Neural cell (in vitro differentiated cells): ENCODE measurements at regions not wholly inside any gene's neighbourhood (a gene's known extent, or its start where the extent isn't known, plus 50 kb on each side); places are given as distances from the start of the nearest gene placed in this dataset.

Source experiments
- H2AFZ ChIP-seq: fragments of 200-600, 300-800 bp; sonication (generic), shearing (Covaris generic); 2 replicates; pipeline ENCODE4 v1.6.0; 2014; ENCODE audit warnings: low read depth, mild to moderate bottlenecking, antibody characterized with exemption, low read length, moderate library complexity
- H3F3A ChIP-seq: fragments of 200-600 bp; shearing (Covaris generic); 2 replicates; pipeline ENCODE4 v1.6.1; 2016; ENCODE audit warnings: mild to moderate bottlenecking, moderate library complexity, mixed read lengths, antibody characterized with exemption, low read length; ENCODE audit not compliant: insufficient read depth, poor library complexity, severe bottlenecking
- H3K27ac ChIP-seq: fragments of 200-600, 300-800 bp; sonication (generic), shearing (Covaris generic); 2 replicates; pipeline ENCODE4 v1.5.1; 2014; ENCODE audit warnings: mild to moderate bottlenecking, low read length, moderate library complexity
- H3K27me3 ChIP-seq: fragments of 300-800, 200-600 bp; sonication (generic), shearing (Covaris generic); 2 replicates; pipeline ENCODE4 v1.6.0; 2014; ENCODE audit warnings: mild to moderate bottlenecking, low read depth, low read length, moderate library complexity; ENCODE audit not compliant: insufficient read depth
- H3K36me3 ChIP-seq: fragments of 300-800, 200-600 bp; sonication (generic), shearing (Covaris generic); 2 replicates; pipeline ENCODE4 v1.5.1; 2014; ENCODE audit warnings: mild to moderate bottlenecking, antibody characterized with exemption, low read length, moderate library complexity; ENCODE audit not compliant: insufficient read depth
- H3K4me2 ChIP-seq: fragments of 300-800, 200-600 bp; sonication (generic), shearing (Covaris generic); 2 replicates; pipeline ENCODE4 v1.6.0; 2014; ENCODE audit warnings: mild to moderate bottlenecking, low read length
- H3K4me3 ChIP-seq: fragments of 300-800, 200-600 bp; sonication (generic), shearing (Covaris generic); 2 replicates; pipeline ENCODE4 v1.5.1; 2014; ENCODE audit warnings: mild to moderate bottlenecking, low read length, moderate library complexity
- H3K79me2 ChIP-seq: fragments of 200-600 bp; shearing (Covaris generic); replicated peaks from 2 replicates; pipeline ENCODE4 v1.6.0; 2014; ENCODE audit warnings: mild to moderate bottlenecking, low read length, moderate library complexity; ENCODE audit not compliant: insufficient read depth
- H3K9ac ChIP-seq: fragments of 300-800, 200-600 bp; sonication (generic), shearing (Covaris generic); 2 replicates; pipeline ENCODE4 v1.6.1; 2016; ENCODE audit warnings: mild to moderate bottlenecking, low read length, mixed read lengths
- H3K9me2 ChIP-seq: fragments of 200-600 bp; shearing (Covaris generic); 2 replicates; pipeline ENCODE4 v1.6.1; 2016; ENCODE audit warnings: mild to moderate bottlenecking, low read length, mixed read lengths; ENCODE audit not compliant: insufficient read depth
- H3K9me3 ChIP-seq: fragments of 200-600, 300-800 bp; sonication (generic), shearing (Covaris generic); 2 replicates; pipeline ENCODE4 v1.6.1; 2016; ENCODE audit warnings: mild to moderate bottlenecking, mixed run types, low read length, moderate library complexity, mixed read lengths
- H4K20me1 ChIP-seq: fragments of 200-600 bp; shearing (Covaris generic); 2 replicates; pipeline ENCODE4 v1.6.1; 2016; ENCODE audit warnings: mild to moderate bottlenecking, mixed run types; ENCODE audit not compliant: insufficient read depth
- EP300 ChIP-seq: fragments of 450-650 bp; conservative IDR thresholded peaks from 2 replicates; pipeline ENCODE4 v1.6.1; 2014; ENCODE audit warnings: antibody characterized with exemption, mild to moderate bottlenecking, moderate library complexity; ENCODE audit not compliant: poor library complexity, severe bottlenecking
- EZH2 ChIP-seq: fragments of 200-600, 300-800 bp; shearing (Covaris generic), sonication (generic); IDR thresholded peaks from 2 replicates; pipeline ENCODE4 v1.6.1; 2014; ENCODE audit warnings: antibody characterized with exemption, low read length, borderline replicate concordance, mild to moderate bottlenecking; ENCODE audit not compliant: insufficient read depth, poor library complexity, severe bottlenecking
- MXI1 ChIP-seq: fragments of 450-650 bp; conservative IDR thresholded peaks from 2 replicates; pipeline ENCODE4 v1.6.1; 2014; ENCODE audit warnings: antibody characterized with exemption, mild to moderate bottlenecking; ENCODE audit not compliant: poor library complexity, severe bottlenecking
- POLR2AphosphoS5 ChIP-seq: IDR thresholded peaks from 2 replicates; pipeline ENCODE4 v1.6.1; 2012
- RAD21 ChIP-seq: fragments of 450-650 bp; conservative IDR thresholded peaks from 2 replicates; pipeline ENCODE4 v1.6.1; 2014; ENCODE audit warnings: antibody characterized with exemption, mild to moderate bottlenecking, moderate library complexity
- SMC3 ChIP-seq: fragments of 450-650 bp; conservative IDR thresholded peaks from 2 replicates; pipeline ENCODE4 v1.6.1; 2014; ENCODE audit warnings: antibody characterized with exemption, mild to moderate bottlenecking, moderate library complexity; ENCODE audit not compliant: poor library complexity
- TAF1 ChIP-seq: IDR thresholded peaks from 2 replicates; pipeline ENCODE4 v1.6.1; 2012; ENCODE audit warnings: low read depth
- TF ChIP-seq, protein P1 (sequence below): IDR thresholded peaks from 2 replicates; pipeline ENCODE4 v1.6.1; 2012; ENCODE audit warnings: borderline replicate concordance
- TF ChIP-seq, protein P2 (sequence below): fragments of 450-650 bp; IDR thresholded peaks from 2 replicates; pipeline ENCODE4 v1.5.1; 2014; ENCODE audit warnings: antibody characterized with exemption, mild to moderate bottlenecking, moderate library complexity; ENCODE audit not compliant: poor library complexity, severe bottlenecking

DNA sequence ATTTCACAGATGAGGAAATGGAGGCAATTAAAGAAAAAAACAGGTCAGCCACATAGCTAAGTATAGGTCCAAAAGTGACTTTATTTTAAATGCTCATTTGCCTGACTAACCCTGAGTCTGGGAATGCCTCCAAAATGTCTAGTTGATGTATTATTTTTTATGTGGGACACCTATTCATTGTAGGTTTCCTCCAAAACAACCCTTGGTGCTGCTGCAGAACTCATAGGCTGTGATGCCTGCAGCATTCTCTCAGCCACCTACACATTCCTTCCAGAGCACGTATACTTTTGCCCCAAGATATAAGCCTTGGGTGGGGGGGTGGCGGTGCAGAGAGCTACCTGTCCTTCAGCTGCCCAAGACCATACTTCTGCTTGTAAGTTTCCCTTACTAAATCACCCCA, 77.4 kb downstream of the MSX2 start:
- no peaks in the 10 kb centered on the region for H4K20me1 ChIP-seq
- H3K9me2 ChIP-seq: no peaks in the 10 kb centered on the region
- H3K9me3 ChIP-seq: no peaks in the 10 kb centered on the region
- TF ChIP-seq, protein P1, sequence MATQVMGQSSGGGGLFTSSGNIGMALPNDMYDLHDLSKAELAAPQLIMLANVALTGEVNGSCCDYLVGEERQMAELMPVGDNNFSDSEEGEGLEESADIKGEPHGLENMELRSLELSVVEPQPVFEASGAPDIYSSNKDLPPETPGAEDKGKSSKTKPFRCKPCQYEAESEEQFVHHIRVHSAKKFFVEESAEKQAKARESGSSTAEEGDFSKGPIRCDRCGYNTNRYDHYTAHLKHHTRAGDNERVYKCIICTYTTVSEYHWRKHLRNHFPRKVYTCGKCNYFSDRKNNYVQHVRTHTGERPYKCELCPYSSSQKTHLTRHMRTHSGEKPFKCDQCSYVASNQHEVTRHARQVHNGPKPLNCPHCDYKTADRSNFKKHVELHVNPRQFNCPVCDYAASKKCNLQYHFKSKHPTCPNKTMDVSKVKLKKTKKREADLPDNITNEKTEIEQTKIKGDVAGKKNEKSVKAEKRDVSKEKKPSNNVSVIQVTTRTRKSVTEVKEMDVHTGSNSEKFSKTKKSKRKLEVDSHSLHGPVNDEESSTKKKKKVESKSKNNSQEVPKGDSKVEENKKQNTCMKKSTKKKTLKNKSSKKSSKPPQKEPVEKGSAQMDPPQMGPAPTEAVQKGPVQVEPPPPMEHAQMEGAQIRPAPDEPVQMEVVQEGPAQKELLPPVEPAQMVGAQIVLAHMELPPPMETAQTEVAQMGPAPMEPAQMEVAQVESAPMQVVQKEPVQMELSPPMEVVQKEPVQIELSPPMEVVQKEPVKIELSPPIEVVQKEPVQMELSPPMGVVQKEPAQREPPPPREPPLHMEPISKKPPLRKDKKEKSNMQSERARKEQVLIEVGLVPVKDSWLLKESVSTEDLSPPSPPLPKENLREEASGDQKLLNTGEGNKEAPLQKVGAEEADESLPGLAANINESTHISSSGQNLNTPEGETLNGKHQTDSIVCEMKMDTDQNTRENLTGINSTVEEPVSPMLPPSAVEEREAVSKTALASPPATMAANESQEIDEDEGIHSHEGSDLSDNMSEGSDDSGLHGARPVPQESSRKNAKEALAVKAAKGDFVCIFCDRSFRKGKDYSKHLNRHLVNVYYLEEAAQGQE: no peak
- TF ChIP-seq RAD21 (no peak), EP300 (no peak), TAF1 (no peak), EZH2 (no peak), MXI1 (no peak), SMC3 (no peak), POLR2AphosphoS5 (no peak)
- TF ChIP-seq, protein P2, sequence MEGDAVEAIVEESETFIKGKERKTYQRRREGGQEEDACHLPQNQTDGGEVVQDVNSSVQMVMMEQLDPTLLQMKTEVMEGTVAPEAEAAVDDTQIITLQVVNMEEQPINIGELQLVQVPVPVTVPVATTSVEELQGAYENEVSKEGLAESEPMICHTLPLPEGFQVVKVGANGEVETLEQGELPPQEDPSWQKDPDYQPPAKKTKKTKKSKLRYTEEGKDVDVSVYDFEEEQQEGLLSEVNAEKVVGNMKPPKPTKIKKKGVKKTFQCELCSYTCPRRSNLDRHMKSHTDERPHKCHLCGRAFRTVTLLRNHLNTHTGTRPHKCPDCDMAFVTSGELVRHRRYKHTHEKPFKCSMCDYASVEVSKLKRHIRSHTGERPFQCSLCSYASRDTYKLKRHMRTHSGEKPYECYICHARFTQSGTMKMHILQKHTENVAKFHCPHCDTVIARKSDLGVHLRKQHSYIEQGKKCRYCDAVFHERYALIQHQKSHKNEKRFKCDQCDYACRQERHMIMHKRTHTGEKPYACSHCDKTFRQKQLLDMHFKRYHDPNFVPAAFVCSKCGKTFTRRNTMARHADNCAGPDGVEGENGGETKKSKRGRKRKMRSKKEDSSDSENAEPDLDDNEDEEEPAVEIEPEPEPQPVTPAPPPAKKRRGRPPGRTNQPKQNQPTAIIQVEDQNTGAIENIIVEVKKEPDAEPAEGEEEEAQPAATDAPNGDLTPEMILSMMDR: no peak
- no peaks in the 10 kb centered on the region for H3K36me3 ChIP-seq
- H3K27ac ChIP-seq: no peak overlapping the region
- H3K9ac ChIP-seq: no peak overlapping the region
- H3K79me2 ChIP-seq: no peaks in the 10 kb centered on the region
- no peaks in the 10 kb centered on the region for H3K27me3 ChIP-seq
- H3K4me3 ChIP-seq: no peak overlapping the region
- H3F3A ChIP-seq: no peaks in the 10 kb centered on the region
- no peak overlapping the region for H3K4me2 ChIP-seq
- no peak overlapping the region for H2AFZ ChIP-seq

DNA sequence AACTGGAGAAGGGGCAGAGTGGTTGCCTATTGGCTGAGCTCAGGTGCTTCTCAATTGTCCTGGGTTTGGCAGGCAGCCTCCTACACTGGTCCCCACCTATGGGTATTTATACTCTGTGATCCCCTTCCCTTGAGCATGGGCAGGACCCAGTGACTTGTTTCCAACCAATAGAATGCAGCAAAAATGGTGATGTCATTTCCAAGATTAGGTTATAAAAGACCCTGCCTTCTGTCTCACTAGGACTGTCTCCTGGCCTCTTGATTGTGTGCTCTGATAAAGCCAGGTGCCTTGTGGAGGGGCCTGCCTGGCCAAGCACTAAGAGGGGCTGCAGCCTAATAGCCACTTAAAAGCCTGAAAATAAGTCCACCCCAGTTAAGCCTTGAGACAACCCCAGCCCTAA, 76.1 kb downstream of the MSX2 start:
- Histone ChIP-seq H3K27me3 (no peaks in the 10 kb centered on the region), H4K20me1 (no peaks in the 10 kb centered on the region), H3K4me3 (no peak overlapping the region), H3K27ac (no peak overlapping the region), H3K79me2 (no peaks in the 10 kb centered on the region), H3K4me2 (no peak overlapping the region), H3F3A (no peaks in the 10 kb centered on the region), H2AFZ (no peak overlapping the region), H3K9me3 (no peaks in the 10 kb centered on the region), H3K36me3 (no peaks in the 10 kb centered on the region), H3K9me2 (no peaks in the 10 kb centered on the region), H3K9ac (no peak overlapping the region)
- no peak for TF ChIP-seq SMC3
- TF ChIP-seq, protein P2: no peak
